GM12864 (cell line): ENCODE measurements at regions not wholly inside any gene's neighbourhood (a gene's known extent, or its start where the extent isn't known, plus 50 kb on each side); places are given as distances from the start of the nearest gene placed in this dataset.
"Not testable (repeated sequence)": the region's sequence is repeated elsewhere in the genome, so short reads cannot be mapped to it uniquely, and the experiment has no call there.

ENCODE experiments used
- DNase-seq: peaks from one replicate; pipeline ENCODE4 v3.0.0-alpha.2; 2011; ENCODE audit warnings: low read depth
- H3K4me3 ChIP-seq: 2 replicates; pipeline ENCODE4 v1.5.1; 2011; ENCODE audit warnings: mild to moderate bottlenecking, low read depth, low read length, control low read depth
- TF ChIP-seq, protein P1 (sequence below): IDR thresholded peaks from 2 replicates; pipeline ENCODE4 v1.5.1; 2011; ENCODE audit warnings: low read depth, mild to moderate bottlenecking, moderate library complexity, low read length, control low read depth, inconsistent platforms; ENCODE audit errors: missing control alignments

DNA sequence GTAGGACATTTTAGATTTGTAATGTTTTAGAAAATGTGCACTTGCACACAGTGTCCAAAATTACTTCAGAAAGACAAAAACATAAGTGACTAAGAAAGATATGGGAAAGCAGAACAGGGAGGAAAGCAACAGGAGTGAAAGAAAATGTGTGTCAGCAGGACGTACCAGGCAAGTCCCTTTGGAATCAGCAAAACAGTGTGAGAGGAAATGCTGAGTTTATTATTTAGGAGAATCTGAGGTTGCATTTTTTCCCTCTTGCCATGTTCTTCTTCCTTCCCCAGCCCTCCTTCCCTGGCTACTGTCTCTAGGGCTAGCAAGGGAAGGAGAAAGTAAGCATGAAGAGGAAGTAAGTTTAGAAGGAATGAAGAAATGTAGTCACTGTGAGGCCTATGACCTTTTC lies 67.7 kb upstream of the CD163 start:
- TF ChIP-seq, protein P1, sequence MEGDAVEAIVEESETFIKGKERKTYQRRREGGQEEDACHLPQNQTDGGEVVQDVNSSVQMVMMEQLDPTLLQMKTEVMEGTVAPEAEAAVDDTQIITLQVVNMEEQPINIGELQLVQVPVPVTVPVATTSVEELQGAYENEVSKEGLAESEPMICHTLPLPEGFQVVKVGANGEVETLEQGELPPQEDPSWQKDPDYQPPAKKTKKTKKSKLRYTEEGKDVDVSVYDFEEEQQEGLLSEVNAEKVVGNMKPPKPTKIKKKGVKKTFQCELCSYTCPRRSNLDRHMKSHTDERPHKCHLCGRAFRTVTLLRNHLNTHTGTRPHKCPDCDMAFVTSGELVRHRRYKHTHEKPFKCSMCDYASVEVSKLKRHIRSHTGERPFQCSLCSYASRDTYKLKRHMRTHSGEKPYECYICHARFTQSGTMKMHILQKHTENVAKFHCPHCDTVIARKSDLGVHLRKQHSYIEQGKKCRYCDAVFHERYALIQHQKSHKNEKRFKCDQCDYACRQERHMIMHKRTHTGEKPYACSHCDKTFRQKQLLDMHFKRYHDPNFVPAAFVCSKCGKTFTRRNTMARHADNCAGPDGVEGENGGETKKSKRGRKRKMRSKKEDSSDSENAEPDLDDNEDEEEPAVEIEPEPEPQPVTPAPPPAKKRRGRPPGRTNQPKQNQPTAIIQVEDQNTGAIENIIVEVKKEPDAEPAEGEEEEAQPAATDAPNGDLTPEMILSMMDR = no peak
- no peak overlapping the region for H3K4me3 ChIP-seq
- no peak for DNase-seq

DNA sequence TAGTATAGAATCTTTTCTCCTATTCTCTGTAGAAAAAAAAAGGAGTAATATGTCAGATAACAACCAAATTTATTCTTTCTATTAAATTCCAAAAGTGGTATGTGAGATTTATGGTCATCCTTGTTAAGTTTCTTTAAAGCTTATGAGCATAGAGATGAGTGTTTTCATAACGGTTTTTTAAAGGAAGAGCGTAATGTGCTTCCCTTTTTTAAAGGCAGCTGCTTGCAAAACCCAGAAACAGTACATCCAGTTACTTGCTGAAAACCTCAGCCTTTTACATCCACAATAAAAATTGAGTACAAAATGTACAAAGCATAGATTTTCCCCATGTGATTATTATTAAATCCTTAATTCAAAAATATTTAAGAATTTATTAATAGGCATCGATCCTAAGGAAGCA lies 53.6 kb upstream of the CD163 start:
- TF ChIP-seq, protein P1 = no peak
- DNase-seq = no peak
- H3K4me3 ChIP-seq = no peak overlapping the region

DNA sequence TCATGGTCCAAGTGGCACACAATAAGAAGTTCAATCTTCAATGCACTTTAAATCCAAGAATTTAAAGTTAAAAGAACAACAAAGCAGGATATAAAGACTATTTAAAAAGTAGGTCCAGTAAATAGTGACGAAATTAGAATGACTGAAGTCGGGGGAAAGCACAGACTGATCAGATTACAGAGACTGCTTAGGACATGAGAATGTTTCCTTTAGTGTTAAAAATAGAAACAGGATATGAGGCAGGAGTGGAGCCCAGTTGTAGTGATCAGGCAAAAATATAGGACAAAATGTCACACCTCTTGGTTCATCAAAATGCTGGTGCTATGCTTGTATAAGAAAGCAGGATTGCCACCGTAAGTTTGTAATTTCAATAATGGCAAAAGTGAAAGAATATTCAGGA lies 52.2 kb upstream of the CD163 start:
- TF ChIP-seq, protein P1 = no peak
- no peak overlapping the region for H3K4me3 ChIP-seq
- no peak for DNase-seq

DNA sequence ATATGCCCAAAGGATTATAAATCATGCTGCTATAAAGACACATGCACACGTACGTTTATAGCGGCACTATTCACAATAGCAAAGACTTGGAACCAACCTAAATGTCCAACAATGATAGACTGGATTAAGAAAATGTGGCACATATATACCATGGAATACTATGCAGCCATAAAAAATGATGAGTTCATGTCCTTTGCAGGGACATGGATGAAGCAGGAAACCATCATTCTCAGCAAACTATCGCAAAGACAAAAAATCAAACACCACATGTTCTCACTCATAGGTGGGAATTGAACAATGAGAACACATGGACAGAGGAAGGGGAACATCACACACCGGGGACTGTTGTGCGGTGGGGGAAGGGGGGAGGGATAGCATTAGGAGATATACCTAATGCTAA lies 51.3 kb upstream of the CD163 start:
- DNase-seq, H3K4me3 ChIP-seq: not testable (repeated sequence)
